Spleen (tissue), 11 donors: ENCODE measurements at regions not wholly inside any gene's neighbourhood (a gene's known extent, or its start where the extent isn't known, plus 50 kb on each side); places are given as distances from the start of the nearest gene placed in this dataset.
"Not testable (repeated sequence)": the region's sequence is repeated elsewhere in the genome, so short reads cannot be mapped to it uniquely, and the experiment has no call there.

ENCODE experiments used
- DNase-seq: peaks from one replicate; pipeline ENCODE4 v3.0.0-alpha.2; 2020
- H3K27ac ChIP-seq, 8 donors: fragments of 200-600 bp; sonication (generic) in 7 of 8; 1 replicate in 4 of 8; 2 replicates in 4 of 8; pipeline versions ENCODE4 v1.5.0 to v1.8.0; 2016 to 2021; ENCODE audit warnings: inconsistent platforms in 4 of 8, mild to moderate bottlenecking in 4 of 8, moderate library complexity in 1 of 8
- H3K27me3 ChIP-seq, 7 donors: fragments of 200-600 bp; sonication (generic) in 6 of 7; replicated peaks in 1 of 7; 1 replicate in 4 of 7; 2 replicates in 3 of 7; pipeline versions ENCODE4 v1.5.0 to v1.8.0; 2016 to 2021; ENCODE audit warnings: inconsistent platforms in 3 of 7, mild to moderate bottlenecking in 1 of 7
- H3K36me3 ChIP-seq, 6 donors: fragments of 200-600 bp; sonication (generic) in 5 of 6; 1 replicate in 4 of 6; 2 replicates in 2 of 6; pipeline versions ENCODE4 v1.5.0 to v1.8.0; 2016 to 2021; ENCODE audit warnings: inconsistent platforms in 2 of 6
- H3K4me1 ChIP-seq, 6 donors: fragments of 200-600 bp; sonication (generic) in 5 of 6; 1 replicate in 3 of 6; 2 replicates in 3 of 6; pipeline versions ENCODE4 v1.5.0 to v1.8.0; 2016 to 2021; ENCODE audit warnings: inconsistent platforms in 3 of 6
- H3K4me3 ChIP-seq, 8 donors: fragments of 200-600 bp; sonication (generic) in 7 of 8; 1 replicate in 4 of 8; 2 replicates in 4 of 8; pipeline versions ENCODE4 v1.5.0 to v1.8.0; 2016 to 2021; ENCODE audit warnings: inconsistent platforms in 4 of 8, mild to moderate bottlenecking in 4 of 8, moderate library complexity in 2 of 8
- H3K9me3 ChIP-seq, 8 donors: fragments of 200-600 bp; sonication (generic) in 7 of 8; 1 replicate in 4 of 8; 2 replicates in 4 of 8; pipeline versions ENCODE4 v1.5.0 to v1.8.0; 2016 to 2021; ENCODE audit warnings: inconsistent platforms in 4 of 8
- POLR2A ChIP-seq, 3 donors: fragments of 450-650 bp; IDR thresholded peaks; one replicate each; pipeline ENCODE4 v1.5.1; 2017; ENCODE audit warnings: antibody characterized with exemption in 3 of 3, mild to moderate bottlenecking in 1 of 3
- POLR2AphosphoS5 ChIP-seq, 3 donors: sonication (generic); formaldehyde crosslinking; IDR thresholded peaks; one replicate each; pipeline ENCODE4 v1.5.1; 2017; ENCODE audit warnings: antibody characterized with exemption in 3 of 3
- WGBS, 5 donors: extraction: QIAGEN DNeasy Blood & Tissue Kit in 3 of 5; methylation state at CpG; one replicate each; pipeline versions ENCODE4 v1.1.5 to v1.1.7; 2013 to 2018; 5-methylcytosine and 5-hydroxymethylcytosine counted together
- intact Hi-C: fragments of 100-400 bp; cut with DNase I; formaldehyde crosslinking; loops from one replicate; pipeline ENCODE4 v1.15.0; 2023; ENCODE audit warnings: low total_unique reads
- TF ChIP-seq, protein P1 (sequence below), 11 experiments: fragments of 200-600 bp in 7 of 11; fragments of 450-650 bp in 4 of 11; sonication (generic) in 4 of 11; IDR thresholded peaks in 8 of 11; conservative IDR thresholded peaks in 3 of 11; 1 replicate in 7 of 11; 2 replicates in 4 of 11; pipeline versions ENCODE4 v1.4.0 to v1.8.0; 2016 to 2021; ENCODE audit warnings: antibody characterized with exemption in 11 of 11, inconsistent platforms in 4 of 11, mild to moderate bottlenecking in 1 of 11
- donor health status: healthy with polysubstance abuse.
- donor health status: DM: no; HTN: no; CAD: no; lungs with moderate emphysema.
- donor health status: DM: no; HTN: no; CAD: no.
- donor health status: Bipolar disorder and iron deficiency.
- donor health status: healthy.
- donor health status: DM: no; HTN: no; CAD: no.
- donor health status: DM: yes; HTN: yes; CAD: no.

DNA sequence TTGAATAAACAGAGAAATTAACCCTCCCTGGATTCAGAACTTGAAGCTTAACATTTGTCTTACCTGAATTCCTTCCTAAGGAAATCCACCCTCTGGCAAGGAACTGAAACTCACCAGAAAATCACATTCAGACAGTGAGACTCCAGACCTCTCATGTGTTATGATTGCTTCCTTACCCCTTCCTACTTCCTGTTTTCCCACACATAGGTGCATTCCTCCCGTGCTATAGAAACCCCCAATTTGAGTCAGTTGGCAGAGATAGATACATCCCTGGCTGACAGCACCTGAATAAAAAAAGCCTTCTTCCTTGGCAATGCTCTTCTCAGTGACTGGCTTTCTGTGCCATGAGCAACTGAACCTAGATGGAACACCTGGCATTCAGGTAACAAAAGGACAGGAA, 157.0 kb upstream of the SMIM31 start:
- Histone ChIP-seq H3K27me3 (no peaks in the 10 kb centered on the region), H3K4me3 (no peak overlapping the region), H3K4me1 (no peaks in the 10 kb centered on the region), H3K27ac (no peak overlapping the region), H3K9me3 (peaks cover 0 to 19% (median 13%) of the 10 kb centered on the region in 8 donors), H3K36me3 (no peaks in the 10 kb centered on the region)
- intact Hi-C loops, result no loop called here
- 9 to 24% (median 15%) methylated on average over 1 of the region's 1 CpG for WGBS, 5 donors
- TF ChIP-seq, protein P1, sequence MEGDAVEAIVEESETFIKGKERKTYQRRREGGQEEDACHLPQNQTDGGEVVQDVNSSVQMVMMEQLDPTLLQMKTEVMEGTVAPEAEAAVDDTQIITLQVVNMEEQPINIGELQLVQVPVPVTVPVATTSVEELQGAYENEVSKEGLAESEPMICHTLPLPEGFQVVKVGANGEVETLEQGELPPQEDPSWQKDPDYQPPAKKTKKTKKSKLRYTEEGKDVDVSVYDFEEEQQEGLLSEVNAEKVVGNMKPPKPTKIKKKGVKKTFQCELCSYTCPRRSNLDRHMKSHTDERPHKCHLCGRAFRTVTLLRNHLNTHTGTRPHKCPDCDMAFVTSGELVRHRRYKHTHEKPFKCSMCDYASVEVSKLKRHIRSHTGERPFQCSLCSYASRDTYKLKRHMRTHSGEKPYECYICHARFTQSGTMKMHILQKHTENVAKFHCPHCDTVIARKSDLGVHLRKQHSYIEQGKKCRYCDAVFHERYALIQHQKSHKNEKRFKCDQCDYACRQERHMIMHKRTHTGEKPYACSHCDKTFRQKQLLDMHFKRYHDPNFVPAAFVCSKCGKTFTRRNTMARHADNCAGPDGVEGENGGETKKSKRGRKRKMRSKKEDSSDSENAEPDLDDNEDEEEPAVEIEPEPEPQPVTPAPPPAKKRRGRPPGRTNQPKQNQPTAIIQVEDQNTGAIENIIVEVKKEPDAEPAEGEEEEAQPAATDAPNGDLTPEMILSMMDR (IDR thresholded peaks at IDR 0.05 in 8 of 11, conservative IDR thresholded peaks at IDR 0.05 in 3 of 11), result no peak
- no peak for TF ChIP-seq POLR2AphosphoS5 (IDR thresholded peaks at IDR 0.05)
- TF ChIP-seq POLR2A (IDR thresholded peaks at IDR 0.05), result no peak
- no peak for DNase-seq

DNA sequence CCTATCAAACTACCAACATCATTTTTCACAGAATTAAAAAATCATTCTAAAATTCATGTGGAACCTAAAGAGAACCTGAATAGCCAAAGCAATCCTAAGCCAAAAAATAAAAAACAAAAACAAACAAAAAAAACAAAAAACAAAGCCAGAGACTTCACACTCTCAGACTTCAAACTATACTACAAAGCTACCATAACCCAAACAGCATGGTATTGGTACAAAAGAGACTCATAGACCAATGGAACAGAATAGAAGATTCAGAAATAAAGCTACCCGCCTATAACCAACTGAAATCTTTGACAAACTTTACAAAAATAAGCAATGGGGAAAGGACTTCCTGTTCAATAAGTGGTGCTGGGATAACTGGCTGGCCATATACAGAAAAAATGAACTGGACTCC, 152.3 kb upstream of the SMIM31 start:
- Histone ChIP-seq H3K36me3 (no peaks in the 10 kb centered on the region), H3K27me3 (no peaks in the 10 kb centered on the region), H3K27ac (no peak overlapping the region), H3K9me3 (peaks cover 0 to 27% (median 23%) of the 10 kb centered on the region in 8 donors), H3K4me3 (no peak overlapping the region), H3K4me1 (no peaks in the 10 kb centered on the region)
- 65 to 87% (median 68%) methylated on average over 1 of the region's 1 CpG for WGBS, 5 donors
- DNase-seq, result no peak
- TF ChIP-seq, protein P1 (IDR thresholded peaks at IDR 0.05 in 8 of 11, conservative IDR thresholded peaks at IDR 0.05 in 3 of 11), result no peak
- TF ChIP-seq POLR2A (IDR thresholded peaks at IDR 0.05) (no peak), POLR2AphosphoS5 (IDR thresholded peaks at IDR 0.05) (no peak)
- intact Hi-C loops, result no loop called here

DNA sequence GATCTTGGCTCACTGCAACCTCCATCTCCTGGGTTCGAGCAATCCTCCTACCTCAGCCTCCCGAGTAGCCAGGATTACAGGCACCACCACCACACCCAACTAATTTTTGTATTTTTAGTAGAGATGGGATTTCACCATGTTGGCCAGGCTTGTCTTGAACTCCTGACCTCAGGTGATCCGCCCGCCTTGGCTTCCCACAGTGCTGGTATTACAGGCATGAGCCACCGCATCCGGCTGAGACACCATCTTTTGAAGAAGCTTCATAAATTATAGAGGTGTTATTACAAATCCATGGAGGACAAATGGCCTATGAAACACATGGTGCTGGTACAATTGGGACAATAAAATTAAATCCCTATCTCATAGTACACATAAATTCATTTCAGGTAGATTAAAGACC, 148.1 kb upstream of the SMIM31 start:
- H3K27ac ChIP-seq, DNase-seq, H3K36me3 ChIP-seq, H3K27me3 ChIP-seq, H3K4me1 ChIP-seq, intact Hi-C loops, H3K4me3 ChIP-seq: not testable (repeated sequence)
- H3K9me3 ChIP-seq, result peaks cover 0 to 24% (median 21%) of the 10 kb centered on the region in 8 donors
- WGBS, 5 donors, result 72 to 82% (median 74%) methylated on average over 6 of the region's 6 CpGs

DNA sequence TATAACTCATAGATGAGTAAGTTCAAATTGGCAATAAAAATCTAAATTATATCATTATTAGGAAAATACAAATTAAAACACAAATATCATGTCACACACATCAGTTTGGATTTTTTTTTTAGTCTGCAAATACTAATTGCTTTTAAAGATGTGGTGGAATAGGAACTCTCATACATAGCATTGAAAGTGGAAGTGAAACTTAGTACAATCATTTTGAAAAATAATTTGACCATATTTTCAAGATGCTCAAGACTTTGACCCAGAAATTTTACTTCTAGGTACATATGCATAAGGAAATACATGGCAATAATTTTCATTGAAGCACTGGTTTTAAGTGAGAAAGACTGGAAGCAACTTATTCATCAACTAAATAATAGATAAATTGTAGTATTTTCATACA, 147.5 kb upstream of the SMIM31 start:
- H3K4me1 ChIP-seq, result no peaks in the 10 kb centered on the region
- H3K27me3 ChIP-seq, result no peaks in the 10 kb centered on the region
- intact Hi-C loops, result no loop called here
- TF ChIP-seq POLR2A (IDR thresholded peaks at IDR 0.05), result no peak
- TF ChIP-seq, protein P1 (IDR thresholded peaks at IDR 0.05 in 8 of 11, conservative IDR thresholded peaks at IDR 0.05 in 3 of 11), result no peak
- no peak for TF ChIP-seq POLR2AphosphoS5 (IDR thresholded peaks at IDR 0.05)
- no peak for DNase-seq
- peaks cover 0 to 17% (median 14%) of the 10 kb centered on the region in 8 donors for H3K9me3 ChIP-seq
- no peaks in the 10 kb centered on the region for H3K36me3 ChIP-seq
- H3K27ac ChIP-seq, result no peak overlapping the region
- no peak overlapping the region for H3K4me3 ChIP-seq

DNA sequence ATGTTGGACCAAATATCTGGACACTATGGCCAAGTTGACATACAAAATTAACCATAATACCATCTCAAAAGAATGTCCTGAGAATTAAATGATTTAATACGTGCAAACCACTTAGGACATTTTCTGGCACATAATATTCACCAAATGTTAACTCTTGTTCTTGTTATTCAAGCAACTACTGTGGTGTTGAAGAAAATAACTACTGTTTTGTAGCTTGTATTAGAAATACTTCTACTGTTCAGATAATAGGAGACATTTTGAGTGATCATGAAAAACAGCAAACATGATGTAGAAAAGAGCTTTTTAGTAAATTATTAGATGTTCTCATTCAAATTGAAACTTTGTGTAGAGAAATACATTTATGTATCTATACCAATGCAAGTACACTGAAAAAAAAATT, 140.7 kb upstream of the SMIM31 start:
- no peak overlapping the region for H3K27ac ChIP-seq
- 67 to 82% (median 79%) methylated on average over 1 of the region's 1 CpG for WGBS, 5 donors
- intact Hi-C loops, result no loop called here

More for the DNA sequence above, 140.7 kb upstream of the SMIM31 start:
- no peak overlapping the region for H3K4me3 ChIP-seq
- no peak for DNase-seq
- H3K9me3 ChIP-seq, result no peaks in the 10 kb centered on the region
- H3K36me3 ChIP-seq, result no peaks in the 10 kb centered on the region
- TF ChIP-seq, protein P1 (IDR thresholded peaks at IDR 0.05 in 8 of 11, conservative IDR thresholded peaks at IDR 0.05 in 3 of 11), result no peak
- TF ChIP-seq POLR2AphosphoS5 (IDR thresholded peaks at IDR 0.05) (no peak), POLR2A (IDR thresholded peaks at IDR 0.05) (no peak)
- no peaks in the 10 kb centered on the region for H3K4me1 ChIP-seq
- H3K27me3 ChIP-seq, result no peaks in the 10 kb centered on the region
